Vagina (tissue), 2 donors: ENCODE measurements at regions not wholly inside any gene's neighbourhood (a gene's known extent, or its start where the extent isn't known, plus 50 kb on each side); places are given as distances from the start of the nearest gene placed in this dataset.

Experiments
- CTCF ChIP-seq, 3 experiments: fragments of 450-650 bp in 2 of 3; fragments of 200-600 bp in 1 of 3; sonication (generic) in 1 of 3; IDR thresholded peaks; one replicate each; pipeline ENCODE4 v1.5.1; 2017 to 2019; ENCODE audit warnings: antibody characterized with exemption in 3 of 3, mild to moderate bottlenecking in 2 of 3, moderate library complexity in 2 of 3
- POLR2A ChIP-seq, 2 donors: fragments of 450-650 bp; IDR thresholded peaks; one replicate each; pipeline ENCODE4 v1.6.1; 2017; ENCODE audit warnings: antibody characterized with exemption in 2 of 2, mild to moderate bottlenecking in 2 of 2, moderate library complexity in 2 of 2

GRCh38 chr4:184937745-184938144 is 80.5 kb upstream of the HELT start:
- TF ChIP-seq CTCF (IDR thresholded peaks at IDR 0.05), result no peak
- no peak for TF ChIP-seq POLR2A (IDR thresholded peaks at IDR 0.05)
